ENCODE measurements at regions not wholly inside any gene's neighbourhood (a gene's known extent, or its start where the extent isn't known, plus 50 kb on each side); places are given as distances from the start of the nearest gene placed in this dataset.

- no peak for TF ChIP-seq CTCF (conservative IDR thresholded peaks at IDR 0.05; ENCODE audit: low read depth, low read length)
- DNase-seq (ENCODE audit: low read depth) = no peak
- no peak overlapping the region for H3K4me3 ChIP-seq (ENCODE audit: low read length)
Observed at GRCh38 chr2:138950486-138950885, 170.3 kb upstream of the NXPH2 start.

- TF ChIP-seq CTCF (conservative IDR thresholded peaks at IDR 0.05; ENCODE audit: low read depth, low read length) = no peak
- H3K4me3 ChIP-seq (ENCODE audit: low read length) = no peak overlapping the region
- no peak for DNase-seq (ENCODE audit: low read depth)
Observed at GRCh38 chr2:138949517-138949916, 169.3 kb upstream of the NXPH2 start.

GRCh38 chr2:138948070-138948539 is 167.9 kb upstream of the NXPH2 start:
- TF ChIP-seq CTCF (conservative IDR thresholded peaks at IDR 0.05; ENCODE audit: low read depth, low read length) = no peak
- DNase-seq (ENCODE audit: low read depth) = peak; percentile 80
- no peak overlapping the region for H3K4me3 ChIP-seq (ENCODE audit: low read length)

- DNase-seq (ENCODE audit: low read depth) = no peak
- TF ChIP-seq CTCF (conservative IDR thresholded peaks at IDR 0.05; ENCODE audit: low read depth, low read length) = no peak
- H3K4me3 ChIP-seq (ENCODE audit: low read length) = no peak overlapping the region
Observed at GRCh38 chr2:138943470-138943869, 163.3 kb upstream of the NXPH2 start.

GRCh38 chr2:138942466-138942865 is 162.3 kb upstream of the NXPH2 start:
- H3K4me3 ChIP-seq (ENCODE audit: low read length) = no peak overlapping the region
- TF ChIP-seq CTCF (conservative IDR thresholded peaks at IDR 0.05; ENCODE audit: low read depth, low read length) = no peak
- DNase-seq (ENCODE audit: low read depth) = no peak

GRCh38 chr2:138931284-138932256 is 151.4 kb upstream of the NXPH2 start:
- TF ChIP-seq CTCF (conservative IDR thresholded peaks at IDR 0.05; ENCODE audit: low read depth, low read length) = no peak
- no peak for DNase-seq (ENCODE audit: low read depth)
- H3K4me3 ChIP-seq (ENCODE audit: low read length) = no peak overlapping the region

GRCh38 chr2:138930571-138930970 is 150.4 kb upstream of the NXPH2 start:
- DNase-seq (ENCODE audit: low read depth) = no peak
- H3K4me3 ChIP-seq (ENCODE audit: low read length) = no peak overlapping the region
- TF ChIP-seq CTCF (conservative IDR thresholded peaks at IDR 0.05; ENCODE audit: low read depth, low read length) = no peak

Data from retinal pigment epithelial cell (primary cell).